ENCODE measurements at regions not wholly inside any gene's neighbourhood (a gene's known extent, or its start where the extent isn't known, plus 50 kb on each side); places are given as distances from the start of the nearest gene placed in this dataset.

DNA sequence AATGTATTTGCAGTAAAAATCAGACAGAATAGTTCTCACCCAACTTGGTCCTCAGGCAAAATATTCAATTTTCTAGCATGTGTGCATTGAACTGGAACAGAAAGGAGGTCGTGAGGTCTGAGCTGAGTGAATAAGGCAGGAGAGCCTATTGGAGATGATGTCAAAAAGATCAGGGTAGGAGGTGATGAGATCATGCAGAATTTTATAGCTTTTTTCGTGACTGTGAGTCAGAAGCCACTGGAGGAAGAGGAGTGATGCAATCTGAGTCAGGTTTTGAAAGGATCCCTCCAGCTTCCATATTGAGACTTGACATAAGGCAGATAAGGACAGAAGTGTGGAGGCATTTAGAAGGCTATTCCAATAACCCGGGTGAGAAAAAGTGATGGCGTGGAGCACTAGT, 299.5 kb upstream of the SOX11 start:
- TF ChIP-seq, protein P1, sequence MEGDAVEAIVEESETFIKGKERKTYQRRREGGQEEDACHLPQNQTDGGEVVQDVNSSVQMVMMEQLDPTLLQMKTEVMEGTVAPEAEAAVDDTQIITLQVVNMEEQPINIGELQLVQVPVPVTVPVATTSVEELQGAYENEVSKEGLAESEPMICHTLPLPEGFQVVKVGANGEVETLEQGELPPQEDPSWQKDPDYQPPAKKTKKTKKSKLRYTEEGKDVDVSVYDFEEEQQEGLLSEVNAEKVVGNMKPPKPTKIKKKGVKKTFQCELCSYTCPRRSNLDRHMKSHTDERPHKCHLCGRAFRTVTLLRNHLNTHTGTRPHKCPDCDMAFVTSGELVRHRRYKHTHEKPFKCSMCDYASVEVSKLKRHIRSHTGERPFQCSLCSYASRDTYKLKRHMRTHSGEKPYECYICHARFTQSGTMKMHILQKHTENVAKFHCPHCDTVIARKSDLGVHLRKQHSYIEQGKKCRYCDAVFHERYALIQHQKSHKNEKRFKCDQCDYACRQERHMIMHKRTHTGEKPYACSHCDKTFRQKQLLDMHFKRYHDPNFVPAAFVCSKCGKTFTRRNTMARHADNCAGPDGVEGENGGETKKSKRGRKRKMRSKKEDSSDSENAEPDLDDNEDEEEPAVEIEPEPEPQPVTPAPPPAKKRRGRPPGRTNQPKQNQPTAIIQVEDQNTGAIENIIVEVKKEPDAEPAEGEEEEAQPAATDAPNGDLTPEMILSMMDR (IDR thresholded peaks at IDR 0.05 in 2 of 3, conservative IDR thresholded peaks at IDR 0.05 in 1 of 3; ENCODE audit: control insufficient read depth in 2 of 3, extremely low read depth in 1 of 3, insufficient read depth in 1 of 3, low read depth in 3 of 3, low read length in 3 of 3): no peak
- no peak for TF ChIP-seq NFYB (IDR thresholded peaks at IDR 0.05; ENCODE audit: insufficient read depth, low read depth, low read length)
- TF ChIP-seq SUZ12 (IDR thresholded peaks at IDR 0.05; ENCODE audit: unreplicated experiment): no peak
- TF ChIP-seq CHD1 (IDR thresholded peaks at IDR 0.05; ENCODE audit: low read depth, low read length): no peak
- TF ChIP-seq MTA3 (IDR thresholded peaks at IDR 0.05; ENCODE audit: borderline replicate concordance, low read length): no peak
- no peak for TF ChIP-seq BHLHE40 (IDR thresholded peaks at IDR 0.05; ENCODE audit: borderline replicate concordance in 1 of 2, low read depth in 2 of 2, low read length in 1 of 2)
- TF ChIP-seq PAX8 (IDR thresholded peaks at IDR 0.05): no peak
- TF ChIP-seq, protein P2, sequence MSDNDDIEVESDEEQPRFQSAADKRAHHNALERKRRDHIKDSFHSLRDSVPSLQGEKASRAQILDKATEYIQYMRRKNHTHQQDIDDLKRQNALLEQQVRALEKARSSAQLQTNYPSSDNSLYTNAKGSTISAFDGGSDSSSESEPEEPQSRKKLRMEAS (IDR thresholded peaks at IDR 0.05; ENCODE audit: low read depth, low read length): no peak
- no peak for TF ChIP-seq BRCA1 (IDR thresholded peaks at IDR 0.05; ENCODE audit: low read depth, low read length)
- TF ChIP-seq EZH2 (IDR thresholded peaks at IDR 0.05; ENCODE audit: borderline replicate concordance, control insufficient read depth, low read depth, low read length): no peak
- no peak for TF ChIP-seq SPI1 (IDR thresholded peaks at IDR 0.05; ENCODE audit: borderline replicate concordance, insufficient read depth, low read depth, low read length)
- TF ChIP-seq SRF (IDR thresholded peaks at IDR 0.05; ENCODE audit: low read depth in 2 of 2, low read length in 2 of 2): no peak

All from GM12878 (cell line).